ENCODE measurements at regions not wholly inside any gene's neighbourhood (a gene's known extent, or its start where the extent isn't known, plus 50 kb on each side); places are given as distances from the start of the nearest gene placed in this dataset.
"Not testable (repeated sequence)": the region's sequence is repeated elsewhere in the genome, so short reads cannot be mapped to it uniquely, and the experiment has no call there.

- DNase-seq (ENCODE audit: low spot score) = no peak
These were observed 79.5 kb upstream of the TSC22D2 start for GRCh38 chr3:150328654-150329040.

GRCh38 chr3:150327678-150328653, 80.1 kb upstream of the TSC22D2 start:
- DNase-seq (ENCODE audit: low spot score) = no peak

- DNase-seq (ENCODE audit: low spot score) = no peak
These were observed 83.3 kb upstream of the TSC22D2 start for GRCh38 chr3:150324788-150325187.

- no peak for DNase-seq (ENCODE audit: low spot score)
These were observed 83.9 kb upstream of the TSC22D2 start for GRCh38 chr3:150324245-150324644.

GRCh38 chr3:150323770-150324169, 84.3 kb upstream of the TSC22D2 start:
- no peak for DNase-seq (ENCODE audit: low spot score)

GRCh38 chr3:150323091-150323490, 85.0 kb upstream of the TSC22D2 start:
- not testable (repeated sequence) for DNase-seq (ENCODE audit: low spot score)

- DNase-seq (ENCODE audit: low spot score) = not testable (repeated sequence)
These were observed 87.1 kb upstream of the TSC22D2 start for GRCh38 chr3:150320971-150321370.

- peak; percentile 58 for DNase-seq (ENCODE audit: low spot score)
These were observed 88.2 kb upstream of the TSC22D2 start for GRCh38 chr3:150319900-150320299.

GRCh38 chr3:150317469-150317868, 90.6 kb upstream of the TSC22D2 start:
- no peak for DNase-seq (ENCODE audit: low spot score)

- DNase-seq (ENCODE audit: low spot score) = no peak
These were observed 92.4 kb upstream of the TSC22D2 start for GRCh38 chr3:150315721-150316120.

GRCh38 chr3:150314248-150315004, 93.7 kb upstream of the TSC22D2 start:
- no peak for DNase-seq (ENCODE audit: low spot score)

- no peak for DNase-seq (ENCODE audit: low spot score)
These were observed 96.0 kb upstream of the TSC22D2 start for GRCh38 chr3:150312018-150312657.

GRCh38 chr3:150311156-150311555, 96.9 kb upstream of the TSC22D2 start:
- DNase-seq (ENCODE audit: low spot score) = no peak

GRCh38 chr3:150309557-150309956, 98.5 kb upstream of the TSC22D2 start:
- DNase-seq (ENCODE audit: low spot score) = no peak

- DNase-seq (ENCODE audit: low spot score) = no peak
These were observed 98.9 kb upstream of the TSC22D2 start for GRCh38 chr3:150309257-150309542.

GRCh38 chr3:150308481-150309256, 99.4 kb upstream of the TSC22D2 start:
- no peak for DNase-seq (ENCODE audit: low spot score)

- no peak for DNase-seq (ENCODE audit: low spot score)
These were observed 100.1 kb upstream of the TSC22D2 start for GRCh38 chr3:150308037-150308319.

GRCh38 chr3:150307311-150308036, 100.6 kb upstream of the TSC22D2 start:
- no peak for DNase-seq (ENCODE audit: low spot score)

- no peak for DNase-seq (ENCODE audit: low spot score)
These were observed 101.2 kb upstream of the TSC22D2 start for GRCh38 chr3:150306906-150307305.

- no peak for DNase-seq (ENCODE audit: low spot score)
These were observed 102.0 kb upstream of the TSC22D2 start for GRCh38 chr3:150306083-150306482.

GRCh38 chr3:150303768-150304167, 104.3 kb upstream of the TSC22D2 start:
- DNase-seq (ENCODE audit: low spot score) = peak; percentile 47

GRCh38 chr3:150302246-150302645, 105.9 kb upstream of the TSC22D2 start:
- no peak for DNase-seq (ENCODE audit: low spot score)
